Mammary epithelial cell (primary cell): ENCODE measurements at regions not wholly inside any gene's neighbourhood (a gene's known extent, or its start where the extent isn't known, plus 50 kb on each side); places are given as distances from the start of the nearest gene placed in this dataset.

ENCODE experiments used
- CTCF ChIP-seq, 2 donors: IDR thresholded peaks in 1 of 2; conservative IDR thresholded peaks in 1 of 2; 2 replicates each; pipeline ENCODE4 v1.5.1; 2011 to 2012; ENCODE audit warnings: inconsistent platforms in 2 of 2, low read length in 2 of 2, mild to moderate bottlenecking in 2 of 2, control low read depth in 1 of 2, low read depth in 1 of 2; ENCODE audit not compliant: insufficient read depth in 1 of 2; ENCODE audit errors: extremely low read depth in 1 of 2
- EZH2 ChIP-seq: IDR thresholded peaks from 2 replicates; pipeline ENCODE4 v1.6.1; 2012; ENCODE audit warnings: low read length, inconsistent platforms, borderline replicate concordance

- TF ChIP-seq EZH2 (no peak), CTCF (conservative IDR thresholded peaks at IDR 0.05 in 1 of 2, IDR thresholded peaks at IDR 0.05 in 1 of 2; ENCODE audit: extremely low read depth in 1 of 2, insufficient read depth in 1 of 2, low read depth in 1 of 2, low read length in 2 of 2) (no peak)
These were observed 110.3 kb downstream of the HRH4 start for GRCh38 chr18:24570716-24571115.
